ENCODE measurements at regions not wholly inside any gene's neighbourhood (a gene's known extent, or its start where the extent isn't known, plus 50 kb on each side); places are given as distances from the start of the nearest gene placed in this dataset.

DNA sequence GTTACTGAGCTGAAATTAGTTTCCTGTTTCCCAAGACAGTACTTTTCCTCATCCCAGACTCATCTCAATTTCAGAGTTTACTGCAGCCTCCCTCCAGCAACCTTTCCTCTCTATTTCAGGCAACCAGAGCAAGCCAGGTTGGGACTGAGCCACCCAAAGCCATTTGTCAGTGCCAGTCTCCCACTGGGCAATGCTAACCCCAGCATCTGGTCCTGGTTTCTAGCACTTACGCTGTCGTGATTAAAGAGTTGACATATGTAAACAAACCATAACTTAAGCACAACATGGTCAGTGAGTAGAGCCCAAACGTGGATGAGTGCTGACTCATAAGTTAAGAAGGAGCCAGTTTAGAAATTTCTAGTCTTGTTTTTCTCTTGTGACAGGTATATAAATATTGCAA lies 119.6 kb upstream of the BLID start:
- intact Hi-C loops (cut with micrococcal nuclease) = no loop called here

DNA sequence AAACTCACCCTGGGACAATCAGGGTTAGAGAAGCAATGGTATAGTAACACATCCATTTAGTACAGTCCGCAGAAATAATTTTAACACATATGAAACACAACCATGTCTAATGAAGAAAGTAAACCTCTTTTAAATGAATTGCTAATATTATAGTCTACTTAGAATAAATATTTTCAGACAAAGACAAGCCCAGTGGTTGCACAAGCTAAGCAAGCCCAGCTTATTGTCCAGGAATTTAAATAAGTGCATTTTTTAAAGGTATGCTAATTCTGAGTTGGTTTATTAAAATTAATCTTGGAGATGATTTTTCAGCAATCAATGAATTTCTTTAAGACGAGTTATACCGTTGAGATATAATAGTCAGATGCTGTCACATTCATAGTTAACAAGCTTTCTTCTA lies 118.8 kb upstream of the BLID start:
- intact Hi-C loops (cut with micrococcal nuclease) = no loop called here

DNA sequence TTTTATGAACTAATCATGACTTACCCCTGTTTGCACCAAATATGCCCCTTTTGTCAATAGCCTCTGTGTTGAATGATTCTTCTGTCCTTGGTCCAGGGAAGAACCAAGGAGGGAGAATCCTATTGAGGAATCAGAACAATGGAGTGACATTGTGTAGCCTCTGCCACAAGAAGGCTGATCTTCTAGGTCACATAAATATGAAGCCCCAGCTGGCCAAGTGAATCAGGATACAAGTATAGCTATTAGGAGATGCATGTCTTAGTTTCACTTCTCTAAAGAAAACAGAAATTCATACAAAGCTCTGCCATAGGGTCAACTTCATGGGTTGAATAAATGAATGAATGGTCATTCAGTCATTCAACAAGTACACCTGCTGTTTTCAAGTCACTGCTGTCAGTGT lies 118.2 kb upstream of the BLID start:
- intact Hi-C loops (cut with micrococcal nuclease) = no loop called here

DNA sequence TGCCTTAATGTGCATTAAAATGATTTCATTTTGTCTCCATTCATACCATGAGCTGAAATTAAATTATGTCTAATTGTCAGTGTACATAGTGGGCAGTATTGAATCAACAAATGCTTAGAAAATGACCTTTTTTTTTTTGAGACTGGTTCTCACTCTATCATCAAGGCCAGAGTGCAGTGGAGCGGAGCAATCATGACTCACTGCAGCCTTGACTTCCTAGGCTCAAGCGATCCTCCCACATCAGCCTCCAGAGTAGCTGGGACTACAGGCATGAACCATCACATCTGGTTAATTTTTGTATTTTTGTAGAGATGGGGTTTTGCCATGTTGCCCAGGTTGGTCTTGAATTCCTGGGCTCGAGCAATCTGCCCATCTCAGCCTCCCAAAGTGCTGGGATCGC lies 117.0 kb upstream of the BLID start:
- intact Hi-C loops (cut with micrococcal nuclease) = no loop called here

DNA sequence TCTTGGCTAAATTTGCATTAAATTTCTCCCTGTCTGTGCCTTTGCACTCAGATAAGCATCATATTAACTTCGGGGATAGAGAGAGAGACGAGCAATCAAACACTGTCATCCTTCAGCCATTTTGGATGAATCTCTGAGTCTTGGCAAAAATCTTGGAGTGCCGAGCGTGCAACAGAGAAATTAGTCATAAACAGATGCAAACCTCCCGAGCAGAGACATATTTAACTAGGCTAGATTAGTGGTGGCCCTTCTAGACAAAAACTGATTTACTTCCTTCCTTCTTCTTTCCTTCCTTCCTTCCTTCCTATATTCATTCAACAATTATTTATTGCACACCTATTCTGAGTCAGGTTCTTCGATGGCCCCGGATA lies 114.4 kb upstream of the BLID start:
- intact Hi-C loops (cut with micrococcal nuclease) = no loop called here

DNA sequence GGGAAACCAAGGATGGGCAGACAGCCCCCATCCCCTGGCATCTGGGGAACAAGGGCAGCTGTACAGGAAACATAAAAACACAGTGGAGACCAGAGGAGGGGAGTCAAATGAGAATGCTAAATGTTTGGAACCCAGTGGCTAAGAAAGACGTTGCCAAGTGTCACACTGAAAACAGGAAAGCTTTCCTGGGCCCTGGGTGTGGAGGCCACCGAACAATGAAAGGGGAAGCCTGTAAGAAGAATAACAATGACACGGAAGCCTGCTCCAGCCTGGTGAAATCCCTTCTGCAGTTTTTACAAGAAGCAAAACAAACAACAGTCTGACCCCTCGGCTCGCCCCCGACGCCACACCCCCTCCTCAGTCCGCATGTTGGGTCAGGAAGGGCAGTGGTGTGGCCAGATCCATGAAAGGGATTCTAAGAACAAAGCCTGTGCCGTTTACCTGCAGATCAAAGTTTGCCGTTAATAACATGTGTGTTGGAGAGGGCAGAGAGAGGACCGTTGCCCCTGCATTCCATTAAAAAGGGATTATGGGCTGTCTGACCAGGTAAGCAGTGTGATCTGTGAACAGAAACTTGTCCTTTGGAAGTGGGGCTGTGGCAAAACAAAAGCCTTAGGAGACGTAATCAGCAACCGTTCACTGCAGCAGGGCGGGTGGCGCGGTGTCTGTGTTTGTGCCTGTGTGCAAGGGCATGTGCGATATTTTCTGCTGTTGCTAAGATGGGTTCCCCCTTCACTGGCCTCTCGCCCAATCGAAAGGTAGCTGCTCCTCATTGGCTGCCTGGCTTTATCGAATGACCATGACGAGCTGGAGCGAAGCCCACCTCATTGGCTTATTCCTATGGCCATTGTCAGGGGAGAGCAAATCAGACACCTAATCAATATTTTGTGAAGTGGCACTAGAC lies 113.7 kb upstream of the BLID start:
- intact Hi-C loops (cut with micrococcal nuclease) = no loop called here

DNA sequence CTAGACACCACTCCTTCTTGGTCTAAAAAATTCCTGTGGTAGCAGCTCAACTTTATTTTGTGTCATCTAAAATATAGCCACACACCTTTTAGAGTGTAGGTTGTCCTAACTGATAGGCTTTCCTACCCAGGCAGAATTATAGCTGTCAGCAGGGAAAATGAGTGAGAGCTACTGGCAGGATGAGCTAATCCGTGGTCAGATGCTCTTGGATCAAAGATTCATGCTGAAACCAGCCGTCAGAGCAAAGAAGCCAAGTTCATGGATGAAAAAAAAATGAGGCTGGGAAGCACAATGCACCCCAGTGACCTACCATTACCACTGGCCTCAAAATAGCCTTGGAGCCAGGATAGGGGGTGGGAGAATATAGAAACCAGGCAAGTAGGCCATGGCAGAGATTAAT lies 113.1 kb upstream of the BLID start:
- intact Hi-C loops (cut with micrococcal nuclease) = no loop called here

DNA sequence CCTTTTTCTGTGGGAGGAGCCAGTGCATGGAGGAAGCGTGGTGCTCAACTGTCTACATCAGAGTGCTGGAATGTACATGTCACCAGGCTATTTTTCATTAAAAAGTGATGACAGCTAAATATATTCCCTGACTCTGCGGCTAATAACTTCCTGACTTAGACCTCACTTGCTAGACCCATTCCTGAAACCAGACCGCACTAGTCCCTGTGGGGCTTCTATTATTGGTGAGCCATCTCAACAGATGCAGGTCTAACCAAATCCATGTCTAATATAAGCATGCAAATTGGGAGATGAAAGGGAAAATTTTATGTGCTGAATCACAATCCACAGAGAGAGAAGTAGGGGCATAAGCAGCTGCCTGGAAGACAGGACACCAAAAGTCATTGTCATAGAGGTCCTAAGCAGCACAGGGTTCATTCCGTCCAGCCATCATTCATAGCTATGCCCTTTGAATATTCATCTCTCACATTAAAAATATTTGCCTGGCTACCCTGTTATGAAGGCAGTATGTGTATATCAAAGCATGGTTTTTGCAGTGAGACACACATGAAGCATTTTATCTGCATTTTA lies 110.9 kb upstream of the BLID start:
- intact Hi-C loops (cut with micrococcal nuclease) = no loop called here

DNA sequence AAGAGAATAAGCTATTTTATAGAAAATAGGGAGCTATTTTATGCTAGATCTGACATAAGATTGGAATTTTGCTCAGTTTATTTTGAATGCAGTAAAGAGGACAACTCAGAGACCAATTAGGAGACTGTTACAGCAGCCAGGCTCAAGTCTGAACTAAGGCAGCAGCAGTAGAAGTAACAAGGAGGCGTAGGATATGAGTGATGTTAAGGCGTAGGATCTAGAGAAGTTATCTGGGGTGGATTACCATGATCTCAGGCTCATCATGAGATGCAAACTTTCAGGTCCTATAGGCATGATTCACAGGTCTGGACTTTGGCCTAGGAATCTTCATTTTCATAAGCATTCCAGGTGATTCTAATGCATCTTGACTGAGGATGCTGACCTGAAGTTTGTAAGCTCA lies 108.9 kb upstream of the BLID start:
- intact Hi-C loops (cut with micrococcal nuclease) = no loop called here

DNA sequence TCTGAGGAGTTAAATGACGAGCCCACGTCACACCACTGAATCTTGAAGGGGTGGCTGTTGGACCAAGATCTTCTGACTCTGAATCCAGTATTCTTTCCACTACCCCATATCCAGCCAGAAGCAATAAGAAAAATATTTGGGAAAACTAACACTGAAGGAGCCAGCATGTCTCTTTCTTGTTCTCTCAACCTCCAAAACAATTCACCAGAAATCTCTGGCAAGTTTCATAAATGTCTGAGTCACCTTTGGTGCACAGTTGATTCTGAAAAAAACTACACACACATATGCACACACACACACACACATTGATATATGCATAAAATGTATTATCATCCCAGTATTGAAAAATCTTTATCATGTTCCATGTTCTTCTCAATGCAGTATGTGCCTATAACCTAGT lies 104.3 kb upstream of the BLID start:
- intact Hi-C loops (cut with micrococcal nuclease) = no loop called here

DNA sequence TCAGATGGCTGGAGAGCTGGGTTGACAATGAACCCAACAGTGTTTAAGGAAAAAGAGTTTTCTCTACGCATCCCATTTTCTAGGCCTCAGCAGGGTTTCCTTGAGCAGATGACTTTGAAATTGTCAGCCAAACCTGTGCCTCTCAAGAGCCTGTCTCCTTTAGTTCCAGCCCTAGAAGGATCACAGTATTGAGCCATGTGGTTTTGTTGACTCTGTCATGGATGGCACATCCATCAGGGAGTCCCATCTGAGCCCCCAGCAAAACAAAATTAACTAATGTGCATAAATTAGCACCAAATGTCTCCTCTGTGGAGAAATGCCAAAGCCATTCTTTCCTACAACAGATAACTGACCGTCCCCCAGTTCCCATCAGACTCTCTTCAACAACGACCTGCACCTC lies 103.8 kb upstream of the BLID start:
- intact Hi-C loops (cut with micrococcal nuclease) = no loop called here

DNA sequence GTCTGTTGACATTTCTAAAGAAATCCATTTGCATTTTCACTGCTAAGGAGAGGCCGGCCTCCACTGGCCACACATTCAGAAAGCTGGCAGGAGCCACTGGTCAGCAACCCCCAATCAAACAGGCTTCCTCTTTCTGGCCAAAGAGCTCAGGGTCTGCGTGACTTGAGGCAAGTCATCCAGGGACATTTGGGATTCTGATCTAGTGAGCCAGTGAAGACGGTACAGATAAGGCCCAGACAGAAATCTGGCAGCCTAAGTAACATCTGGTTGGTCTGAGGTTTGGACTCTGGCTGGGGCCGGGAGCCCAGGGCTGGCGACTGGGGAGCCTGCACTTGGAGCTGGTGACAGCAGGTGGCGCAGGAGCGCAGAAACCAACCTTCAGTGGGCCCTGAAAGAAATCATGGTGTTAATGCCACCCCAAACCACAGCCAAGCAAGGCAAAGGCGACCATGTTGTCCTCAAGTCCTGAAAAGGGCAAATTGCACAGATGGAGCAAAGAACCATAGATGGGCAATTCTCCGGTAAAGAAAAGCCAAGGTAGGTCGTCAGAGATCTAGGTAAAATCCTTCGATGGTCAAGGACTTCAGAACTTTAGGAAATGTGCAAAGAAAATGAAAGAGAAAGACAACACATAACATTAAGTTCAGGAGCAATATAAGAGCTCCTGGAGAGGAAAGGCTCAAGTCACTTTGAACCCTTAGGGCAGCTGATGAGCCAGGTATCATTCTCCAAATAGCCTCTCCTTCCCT lies 99.4 kb upstream of the BLID start:
- intact Hi-C loops (cut with micrococcal nuclease) = no loop called here

DNA sequence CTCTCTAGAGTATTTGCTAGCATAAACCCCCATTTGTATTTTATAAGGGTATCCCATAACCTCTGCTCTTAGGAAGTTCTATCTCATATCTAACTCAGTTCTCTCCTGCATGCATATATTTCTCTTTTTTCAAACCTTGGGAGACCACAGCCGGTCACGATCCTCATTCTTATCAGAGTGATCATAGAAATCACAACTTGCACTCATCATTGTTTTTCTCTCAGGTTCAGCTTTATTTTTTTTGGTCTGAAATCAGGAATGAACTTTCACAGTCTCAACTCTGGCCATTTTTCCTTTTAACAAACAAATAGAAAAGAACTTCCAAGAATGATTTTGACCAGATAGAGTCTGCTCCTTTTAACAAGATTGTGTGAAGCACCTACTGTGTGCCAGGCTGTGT lies 98.6 kb upstream of the BLID start:
- intact Hi-C loops (cut with micrococcal nuclease) = no loop called here

DNA sequence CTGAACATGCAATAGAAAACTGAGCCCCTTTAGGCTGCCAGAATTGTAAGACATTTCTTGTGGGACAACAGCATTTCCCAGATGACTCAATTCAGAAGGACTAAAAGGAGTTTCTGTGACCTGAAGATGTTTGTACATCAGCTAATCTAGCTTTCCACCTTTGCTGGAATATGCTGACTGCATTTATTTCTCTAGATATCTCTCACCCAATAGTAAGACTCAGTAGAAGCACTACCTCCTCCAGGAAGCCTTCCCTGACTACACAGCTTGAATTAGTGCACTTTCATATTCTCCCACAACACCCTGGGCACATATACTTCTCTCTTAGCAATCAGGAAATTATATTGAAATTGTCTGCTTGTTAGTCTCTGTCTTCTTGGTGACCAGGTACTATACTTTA lies 98.1 kb upstream of the BLID start:
- intact Hi-C loops (cut with micrococcal nuclease) = no loop called here

DNA sequence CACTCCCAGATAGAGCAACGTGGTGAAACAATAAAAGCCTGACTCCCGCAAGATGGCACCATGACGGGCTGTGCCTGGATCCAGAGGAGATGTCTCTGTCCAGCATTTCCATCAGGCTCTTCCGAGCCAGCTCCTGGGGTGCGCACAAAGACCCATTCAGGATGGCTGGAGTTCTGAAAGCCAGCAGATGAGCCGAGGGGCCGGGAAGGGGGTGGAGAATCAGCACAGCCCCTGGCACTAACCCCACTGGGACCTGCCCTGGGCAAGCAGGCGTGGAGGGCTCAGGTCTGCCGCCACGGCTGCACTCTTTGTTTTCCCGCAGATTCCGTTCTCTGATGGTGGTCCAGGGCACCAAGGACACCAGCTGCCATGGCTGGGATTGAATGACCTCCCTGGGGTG lies 97.2 kb upstream of the BLID start:
- intact Hi-C loops (cut with micrococcal nuclease) = no loop called here

DNA sequence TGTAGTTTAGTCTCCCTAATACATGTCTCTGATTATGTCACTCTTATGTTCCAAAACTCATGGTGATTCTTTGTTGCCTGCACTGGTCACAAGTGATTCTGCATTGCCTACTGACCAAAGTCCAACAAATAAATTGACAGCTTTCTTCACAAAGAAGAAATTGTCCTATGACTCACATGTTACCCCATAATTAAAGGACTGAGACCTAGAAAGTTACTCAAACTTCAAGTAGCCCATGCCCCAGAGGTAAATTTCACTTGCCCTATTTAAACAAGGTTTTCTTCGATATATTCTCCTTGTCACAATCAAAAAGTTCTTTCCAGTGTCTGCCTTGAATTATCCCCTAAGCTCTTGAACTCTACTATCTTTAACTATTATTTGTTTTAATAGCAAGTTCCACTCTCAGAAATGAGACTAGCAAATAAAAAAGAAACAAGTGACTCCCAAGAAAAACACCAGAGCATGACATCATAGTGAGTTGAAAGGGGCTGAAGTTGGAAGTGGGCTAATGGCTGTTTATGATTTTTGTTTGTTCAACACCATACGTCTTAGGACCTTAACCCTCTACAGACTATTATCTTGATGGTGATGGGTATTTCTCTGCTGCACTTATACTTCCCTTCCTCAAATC lies 94.5 kb upstream of the BLID start:
- intact Hi-C loops (cut with micrococcal nuclease) = no loop called here

DNA sequence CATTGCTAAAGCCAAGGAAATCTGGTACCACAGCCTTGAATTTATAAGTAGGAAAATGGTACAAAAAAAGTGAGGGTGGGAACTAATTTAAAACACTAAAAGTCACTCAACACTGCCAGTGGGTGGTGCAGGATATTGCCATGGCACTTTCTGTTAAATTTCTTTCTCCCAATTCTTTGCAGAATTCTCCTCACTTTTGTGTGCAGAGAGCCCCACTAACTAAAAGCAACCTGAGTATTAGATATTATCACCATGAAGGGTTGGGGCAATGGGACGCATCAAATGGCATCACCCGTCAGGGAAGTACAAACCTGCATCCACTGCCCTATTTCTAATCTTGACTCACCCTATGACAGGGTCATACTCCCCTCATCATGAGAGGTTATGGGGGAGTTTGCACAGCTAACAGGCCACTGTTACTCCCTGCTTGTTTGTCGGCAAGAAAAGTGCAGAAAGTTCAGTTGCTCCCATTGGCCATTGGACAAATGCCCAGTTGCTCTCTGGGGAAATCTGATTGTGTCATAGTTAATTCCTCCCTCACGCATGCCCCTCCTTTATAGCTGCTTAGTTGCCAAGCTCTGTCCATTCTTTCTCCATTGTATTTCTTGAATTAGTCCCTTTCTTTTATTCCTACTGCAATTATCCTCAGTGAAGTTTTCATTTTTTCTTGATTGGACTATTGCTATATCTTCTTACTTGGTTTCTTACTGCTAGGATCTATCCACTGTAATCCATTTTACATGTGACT lies 93.8 kb upstream of the BLID start:
- intact Hi-C loops (cut with micrococcal nuclease) = no loop called here

DNA sequence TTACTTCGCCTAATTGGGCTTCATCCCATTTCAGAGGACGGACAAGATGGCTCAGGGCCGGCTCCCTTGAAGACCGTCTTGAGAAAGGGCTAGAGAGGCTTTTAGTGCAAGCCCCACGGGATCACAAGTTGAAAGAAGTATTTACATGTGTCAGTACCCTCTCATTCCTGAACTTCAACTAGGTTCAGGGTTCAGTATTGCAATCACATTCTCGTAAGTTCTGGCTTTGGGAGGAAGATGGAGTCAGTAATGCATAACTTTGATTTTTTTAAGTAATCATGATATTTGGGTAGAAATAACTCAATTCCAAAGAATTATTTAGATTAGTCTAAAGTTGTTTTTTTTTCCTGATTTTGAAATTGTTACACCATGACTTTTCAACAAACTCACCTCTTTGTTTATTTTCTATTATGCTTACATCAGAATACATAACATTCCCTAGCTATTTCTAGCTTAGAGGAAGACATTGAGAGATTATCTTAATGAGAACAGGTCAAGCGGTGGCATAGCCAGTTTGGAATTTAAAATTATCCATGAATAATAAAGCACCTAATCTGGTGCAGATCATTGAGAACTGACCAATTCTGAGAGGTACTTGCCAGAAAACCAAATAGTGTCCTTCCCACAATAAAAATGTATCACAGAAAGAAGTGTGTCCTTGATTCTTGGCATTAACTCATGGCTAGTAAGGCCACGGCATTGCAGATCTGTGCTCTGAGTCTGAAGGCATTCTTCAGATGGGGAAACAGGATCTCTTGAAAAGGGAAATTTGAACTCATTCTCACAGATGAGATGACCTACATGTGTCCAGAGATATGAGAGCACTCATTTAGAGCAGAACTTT lies 92.1 kb upstream of the BLID start:
- intact Hi-C loops (cut with micrococcal nuclease) = no loop called here

DNA sequence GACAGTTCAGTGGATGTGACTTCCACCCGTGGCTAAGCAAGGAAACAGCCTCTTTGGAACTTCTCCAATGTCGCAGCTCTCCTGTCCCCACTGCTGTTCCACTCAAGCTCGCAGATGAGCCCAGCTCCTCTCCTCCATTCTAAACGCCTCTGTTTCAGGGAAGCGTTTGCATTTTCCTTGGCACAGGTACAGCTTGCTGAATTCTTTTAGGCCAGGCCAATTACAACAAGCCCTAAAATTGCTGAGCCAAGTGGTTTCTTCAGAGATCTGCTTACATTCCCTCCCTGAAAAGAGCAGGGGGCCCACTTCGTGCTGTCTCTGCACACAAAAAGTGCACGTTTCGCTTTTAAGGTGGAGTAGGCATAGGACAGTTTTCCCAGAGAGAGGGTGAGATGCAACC lies 91.5 kb upstream of the BLID start:
- intact Hi-C loops (cut with micrococcal nuclease) = no loop called here

DNA sequence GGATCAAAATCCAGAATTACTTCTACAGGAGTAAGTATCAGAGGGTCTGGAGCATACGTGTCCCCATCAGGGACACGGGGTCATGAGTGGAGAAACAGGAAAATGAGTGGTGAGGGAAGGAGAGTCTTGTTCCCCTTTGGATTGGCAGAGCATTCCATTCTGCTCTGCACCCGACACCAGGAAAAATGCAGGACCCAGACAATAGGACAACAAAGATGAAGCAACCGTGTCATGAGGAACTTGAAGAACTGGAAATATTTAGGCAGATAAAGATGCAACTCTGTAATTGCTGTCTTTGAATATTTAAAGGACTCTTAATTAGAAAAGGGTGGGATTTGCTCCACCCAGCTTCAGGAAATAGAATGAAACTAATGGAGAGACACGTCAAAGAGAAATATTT lies 89.0 kb upstream of the BLID start:
- intact Hi-C loops (cut with micrococcal nuclease) = no loop called here

DNA sequence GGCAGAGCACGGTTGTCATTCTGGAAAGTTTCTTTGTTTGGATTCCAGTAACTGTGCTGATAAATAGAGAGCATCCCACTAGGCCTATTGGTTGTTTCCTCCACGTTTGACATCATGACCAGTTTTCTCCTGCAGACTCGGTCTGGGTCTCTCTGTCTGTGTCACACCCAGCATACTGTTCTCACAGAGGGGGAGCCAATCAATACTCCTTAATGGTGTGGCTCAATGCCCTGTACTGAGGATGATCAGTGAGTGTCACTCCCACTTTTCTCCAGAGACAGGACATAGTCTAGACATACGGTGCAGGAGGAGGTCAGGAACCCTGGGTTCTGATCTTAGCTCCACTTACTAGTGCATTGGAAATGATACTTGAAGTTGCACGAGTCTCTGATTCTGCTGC lies 88.2 kb upstream of the BLID start:
- intact Hi-C loops (cut with micrococcal nuclease) = no loop called here

Data from T-helper 1 cell treated with Interleukin-12 subunit alpha and Interleukin-12 subunit beta and Interleukin-4 antibody, amounts not matched to agents 30 ng/mL and 1 ng/mL, for 36 hours (primary cell).